GM23248 (cell line): ENCODE measurements at regions not wholly inside any gene's neighbourhood (a gene's known extent, or its start where the extent isn't known, plus 50 kb on each side); places are given as distances from the start of the nearest gene placed in this dataset.
"Not testable (repeated sequence)": the region's sequence is repeated elsewhere in the genome, so short reads cannot be mapped to it uniquely, and the experiment has no call there.

Experiments used
- EZH2 ChIP-seq: fragments of 200-600 bp; sonication (generic); IDR thresholded peaks from 2 replicates; pipeline ENCODE4 v1.6.1; 2018; ENCODE audit warnings: antibody characterized with exemption, mild to moderate bottlenecking; ENCODE audit not compliant: insufficient read depth, poor library complexity, severe bottlenecking
- EZH2phosphoT487 ChIP-seq: fragments of 200-600 bp; sonication (generic); IDR thresholded peaks from 2 replicates; pipeline ENCODE4 v1.6.1; 2018; ENCODE audit warnings: antibody characterized with exemption, moderate library complexity, mild to moderate bottlenecking, low read depth; ENCODE audit not compliant: insufficient read depth

DNA sequence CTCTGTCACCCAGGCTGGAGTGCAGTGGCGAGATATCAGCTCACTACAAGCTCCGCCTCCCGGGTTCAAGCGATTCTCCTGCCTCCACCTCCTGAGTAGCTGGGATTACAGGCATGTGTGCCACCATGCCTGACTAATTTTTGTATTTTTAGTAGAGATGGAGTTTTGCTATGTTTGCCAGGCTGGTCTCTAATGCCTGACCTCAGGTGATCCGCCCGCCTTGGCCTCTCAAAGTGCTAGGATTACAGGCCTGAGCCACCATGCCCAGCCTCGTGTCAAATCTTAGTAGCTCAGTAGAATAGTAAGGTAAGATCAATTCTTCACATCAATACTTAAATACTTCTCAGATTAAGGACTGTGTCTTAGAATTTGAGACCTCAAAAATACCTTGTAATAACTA, 112.5 kb upstream of the PNPLA4 start:
- TF ChIP-seq EZH2, EZH2phosphoT487: not testable (repeated sequence)
